ENCODE measurements at regions not wholly inside any gene's neighbourhood (a gene's known extent, or its start where the extent isn't known, plus 50 kb on each side); places are given as distances from the start of the nearest gene placed in this dataset.

DNA sequence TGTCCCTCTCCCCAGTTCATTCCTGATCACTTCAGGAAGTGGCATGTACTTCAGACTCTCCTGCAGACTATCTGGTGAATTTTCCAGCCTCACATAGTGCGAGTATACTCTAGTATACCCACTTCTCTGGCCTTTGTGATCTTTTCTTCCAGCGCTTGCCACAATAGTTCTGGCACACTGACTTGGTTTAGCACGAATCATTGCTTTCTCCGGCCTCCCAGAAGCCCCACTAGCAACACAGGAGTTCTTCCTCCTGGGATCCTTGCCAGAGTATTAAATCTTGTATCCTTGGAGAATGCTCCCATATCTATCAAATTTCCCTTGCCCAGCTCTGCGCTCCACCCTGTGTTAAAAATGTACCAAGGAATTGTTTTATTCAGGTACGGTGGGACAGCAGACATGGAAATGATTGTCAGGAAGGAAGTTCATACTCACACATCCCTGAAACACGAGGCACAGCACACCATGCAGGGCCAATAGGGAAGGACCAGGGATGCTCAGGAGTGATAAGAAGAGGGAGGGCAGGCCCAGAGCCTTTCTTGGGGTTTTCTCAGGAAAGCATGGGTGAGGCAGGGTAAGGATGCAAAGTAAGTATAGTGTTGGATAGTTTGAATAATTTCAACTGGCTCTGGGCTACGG is 136.7 kb downstream of the ADSS2 start:
- TF ChIP-seq RBBP5 (conservative IDR thresholded peaks at IDR 0.05) (no peak), EP300 (IDR thresholded peaks at IDR 0.05; ENCODE audit: borderline replicate concordance in 1 of 2, control insufficient read depth in 1 of 2, low read depth in 2 of 2, low read length in 2 of 2) (no peak), ETV6 (conservative IDR thresholded peaks at IDR 0.05 in 1 of 2, IDR thresholded peaks at IDR 0.05 in 1 of 2; ENCODE audit: borderline replicate concordance in 1 of 2, low read depth in 1 of 2) (no peak)
